ENCODE measurements at regions not wholly inside any gene's neighbourhood (a gene's known extent, or its start where the extent isn't known, plus 50 kb on each side); places are given as distances from the start of the nearest gene placed in this dataset.

GRCh38 chr1:56357927-56358690 is 221.3 kb downstream of the PLPP3 start:
- Histone ChIP-seq H3K9me3 (no peaks in the 10 kb centered on the region), H3K36me3 (no peaks in the 10 kb centered on the region), H3K27me3 (no peaks in the 10 kb centered on the region), H3K27ac (no peak overlapping the region), H3K4me1 (peaks cover 0 to 5% (median 4%) of the 10 kb centered on the region in 3 donors), H3K4me3 (no peak overlapping the region)
- DNase-seq, result no peak
- 33 to 53% methylated on average over 3 of the region's 3 CpGs for WGBS, 2 donors
- intact Hi-C loops (cut with DNase I), result no loop called here
- no peak for TF ChIP-seq POLR2A (IDR thresholded peaks at IDR 0.05)
- no peak for TF ChIP-seq CTCF (IDR thresholded peaks at IDR 0.05)

GRCh38 chr1:56356376-56356990 is 222.9 kb downstream of the PLPP3 start:
- Histone ChIP-seq H3K27me3 (no peaks in the 10 kb centered on the region), H3K36me3 (no peaks in the 10 kb centered on the region), H3K9me3 (no peaks in the 10 kb centered on the region), H3K4me1 (peaks cover 0 to 5% (median 4%) of the 10 kb centered on the region in 3 donors), H3K4me3 (no peak overlapping the region), H3K27ac (no peak overlapping the region)
- no peak for DNase-seq
- WGBS, 2 donors, result 89 to 94% methylated on average over 11 of the region's 11 CpGs
- intact Hi-C loops (cut with DNase I), result no loop called here
- TF ChIP-seq POLR2A (IDR thresholded peaks at IDR 0.05) (no peak), CTCF (IDR thresholded peaks at IDR 0.05) (no peak)

DNA sequence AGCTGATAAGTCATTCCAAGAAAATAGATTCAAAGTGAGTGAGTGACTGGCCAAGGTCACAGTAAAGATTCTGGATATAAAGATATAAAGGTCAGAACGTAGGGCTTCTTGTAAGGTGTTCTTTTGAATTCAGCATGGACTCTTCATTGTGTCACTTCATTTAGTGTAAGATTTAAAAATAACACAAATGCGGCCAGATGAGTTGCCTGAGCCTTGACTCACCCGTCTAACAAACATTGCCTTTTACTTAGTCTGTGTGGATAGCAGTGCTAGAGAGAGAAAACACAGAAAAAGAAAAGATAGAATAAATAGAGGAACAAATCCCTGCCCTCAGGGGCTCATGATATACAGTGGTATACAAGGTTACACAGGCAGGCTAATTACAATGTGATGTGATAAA is 223.4 kb downstream of the PLPP3 start:
- no peak for DNase-seq
- TF ChIP-seq POLR2A (IDR thresholded peaks at IDR 0.05) (no peak), CTCF (IDR thresholded peaks at IDR 0.05) (no peak)
- intact Hi-C loops (cut with DNase I), result no loop called here
- Histone ChIP-seq H3K27me3 (no peaks in the 10 kb centered on the region), H3K4me1 (peaks cover 0 to 5% (median 4%) of the 10 kb centered on the region in 3 donors), H3K4me3 (no peak overlapping the region), H3K36me3 (no peaks in the 10 kb centered on the region), H3K27ac (no peak overlapping the region), H3K9me3 (no peaks in the 10 kb centered on the region)
- 64 to 67% methylated on average over 3 of the region's 3 CpGs for WGBS, 2 donors

DNA sequence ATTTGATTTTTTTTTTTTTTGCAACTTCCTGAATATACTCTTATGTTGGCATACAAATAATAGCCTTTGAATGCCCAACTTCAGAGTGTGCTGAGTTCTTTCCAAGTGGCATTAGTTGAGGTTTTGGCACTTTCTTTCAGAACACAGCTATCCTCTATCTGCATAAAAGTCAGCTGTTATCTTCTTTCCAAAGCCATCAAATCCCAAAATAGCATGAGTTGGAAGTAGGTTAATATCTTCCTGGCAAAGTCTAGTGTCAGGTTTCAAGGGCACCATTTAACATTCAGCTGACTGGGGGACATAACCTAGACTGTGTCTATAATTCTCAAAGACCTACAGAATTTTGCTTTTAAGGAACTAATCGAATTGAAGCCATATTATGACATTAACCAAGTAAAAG is 223.9 kb downstream of the PLPP3 start:
- 38 to 78% methylated on average over 1 of the region's 1 CpG for WGBS, 2 donors
- no peak for DNase-seq
- H3K36me3 ChIP-seq, result no peaks in the 10 kb centered on the region
- no peak overlapping the region for H3K27ac ChIP-seq
- TF ChIP-seq CTCF (IDR thresholded peaks at IDR 0.05) (no peak), POLR2A (IDR thresholded peaks at IDR 0.05) (no peak)
- H3K4me1 ChIP-seq, result peaks cover 0 to 5% (median 4%) of the 10 kb centered on the region in 3 donors
- intact Hi-C loops (cut with DNase I), result no loop called here
- no peaks in the 10 kb centered on the region for H3K27me3 ChIP-seq
- no peak overlapping the region for H3K4me3 ChIP-seq
- H3K9me3 ChIP-seq, result no peaks in the 10 kb centered on the region

DNA sequence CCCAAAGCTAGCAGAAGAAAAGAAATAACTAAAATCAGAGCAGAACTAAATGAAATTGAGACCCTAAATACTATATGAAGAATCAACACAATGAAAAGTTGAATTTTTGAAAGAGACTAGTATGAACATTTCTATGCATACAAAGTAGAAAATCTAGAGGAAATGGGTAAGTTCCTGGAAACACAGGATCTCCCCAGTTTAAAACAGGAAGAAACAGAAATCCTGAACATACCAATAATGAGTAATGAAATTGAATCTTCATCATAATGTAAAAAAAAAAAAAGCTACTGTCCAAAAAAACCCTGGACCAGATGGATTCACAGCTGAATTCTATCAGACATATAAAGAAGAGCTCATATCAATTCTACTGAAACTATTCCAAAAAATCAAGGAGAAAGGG is 233.5 kb downstream of the PLPP3 start:
- no peak overlapping the region for H3K4me3 ChIP-seq
- intact Hi-C loops (cut with DNase I), result no loop called here
- no peak overlapping the region for H3K27ac ChIP-seq
- no peaks in the 10 kb centered on the region for H3K36me3 ChIP-seq
- DNase-seq, result no peak
- TF ChIP-seq CTCF (IDR thresholded peaks at IDR 0.05), result no peak
- no peak for TF ChIP-seq POLR2A (IDR thresholded peaks at IDR 0.05)
- no peaks in the 10 kb centered on the region for H3K27me3 ChIP-seq
- no peaks in the 10 kb centered on the region for H3K4me1 ChIP-seq
- H3K9me3 ChIP-seq, result no peaks in the 10 kb centered on the region
